Testis (tissue), 2 donors: ENCODE measurements at regions not wholly inside any gene's neighbourhood (a gene's known extent, or its start where the extent isn't known, plus 50 kb on each side); places are given as distances from the start of the nearest gene placed in this dataset.

ENCODE experiments used
- POLR2A ChIP-seq: fragments of 450-650 bp; IDR thresholded peaks from one replicate; pipeline ENCODE4 v1.6.1; 2017; ENCODE audit warnings: antibody characterized with exemption, mild to moderate bottlenecking, moderate library complexity
- TF ChIP-seq, protein P1 (sequence below), 3 experiments: fragments of 450-650 bp in 2 of 3; fragments of 200-600 bp in 1 of 3; sonication (generic) in 1 of 3; IDR thresholded peaks; one replicate each; pipeline ENCODE4 v1.5.1; 2016 to 2019; ENCODE audit warnings: antibody characterized with exemption in 3 of 3, mild to moderate bottlenecking in 2 of 3, moderate library complexity in 1 of 3

DNA sequence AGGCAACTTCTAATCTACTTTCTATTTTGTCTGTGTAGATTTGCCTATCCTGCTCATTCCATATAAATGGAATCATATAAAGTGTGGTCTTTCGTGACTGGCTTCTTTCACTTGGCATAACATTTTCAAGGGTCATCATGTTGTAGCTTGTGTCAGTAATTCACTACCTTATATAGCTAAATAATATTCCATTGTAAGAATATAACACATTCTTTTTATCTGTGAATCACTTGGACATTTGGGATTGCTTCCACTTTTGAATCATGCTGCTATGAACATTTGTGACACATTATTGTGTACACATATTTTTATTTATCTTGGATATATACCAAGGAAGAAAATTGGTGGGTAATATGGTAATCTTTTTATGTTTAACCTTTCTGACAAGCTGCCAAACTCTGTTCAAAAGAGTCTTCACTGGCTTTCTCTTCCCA, 89.0 kb upstream of the CSNK1A1L start:
- TF ChIP-seq, protein P1, sequence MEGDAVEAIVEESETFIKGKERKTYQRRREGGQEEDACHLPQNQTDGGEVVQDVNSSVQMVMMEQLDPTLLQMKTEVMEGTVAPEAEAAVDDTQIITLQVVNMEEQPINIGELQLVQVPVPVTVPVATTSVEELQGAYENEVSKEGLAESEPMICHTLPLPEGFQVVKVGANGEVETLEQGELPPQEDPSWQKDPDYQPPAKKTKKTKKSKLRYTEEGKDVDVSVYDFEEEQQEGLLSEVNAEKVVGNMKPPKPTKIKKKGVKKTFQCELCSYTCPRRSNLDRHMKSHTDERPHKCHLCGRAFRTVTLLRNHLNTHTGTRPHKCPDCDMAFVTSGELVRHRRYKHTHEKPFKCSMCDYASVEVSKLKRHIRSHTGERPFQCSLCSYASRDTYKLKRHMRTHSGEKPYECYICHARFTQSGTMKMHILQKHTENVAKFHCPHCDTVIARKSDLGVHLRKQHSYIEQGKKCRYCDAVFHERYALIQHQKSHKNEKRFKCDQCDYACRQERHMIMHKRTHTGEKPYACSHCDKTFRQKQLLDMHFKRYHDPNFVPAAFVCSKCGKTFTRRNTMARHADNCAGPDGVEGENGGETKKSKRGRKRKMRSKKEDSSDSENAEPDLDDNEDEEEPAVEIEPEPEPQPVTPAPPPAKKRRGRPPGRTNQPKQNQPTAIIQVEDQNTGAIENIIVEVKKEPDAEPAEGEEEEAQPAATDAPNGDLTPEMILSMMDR (IDR thresholded peaks at IDR 0.05), result no peak
- no peak for TF ChIP-seq POLR2A
